ENCODE measurements at regions not wholly inside any gene's neighbourhood (a gene's known extent, or its start where the extent isn't known, plus 50 kb on each side); places are given as distances from the start of the nearest gene placed in this dataset.

DNA sequence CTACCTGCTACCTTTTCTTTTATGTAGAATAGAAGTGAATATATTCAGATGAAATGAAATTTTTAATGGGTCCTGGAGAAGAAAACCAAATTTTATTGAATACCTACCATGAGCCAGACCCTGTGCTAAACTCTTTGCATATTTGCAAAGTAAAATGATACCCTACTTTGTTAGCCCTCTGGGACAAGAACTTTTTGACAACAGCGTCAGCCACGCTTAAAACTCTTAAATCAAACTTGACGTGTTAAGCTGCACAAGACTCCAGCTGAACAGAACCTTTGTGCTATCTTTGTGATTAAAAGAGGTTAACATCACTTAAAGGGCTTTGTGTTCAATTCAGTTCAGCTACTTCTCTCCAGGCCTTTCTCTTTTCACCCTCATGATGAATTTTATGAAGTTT lies 316.5 kb downstream of the MEX3B start:
- H3K9me3 ChIP-seq (ENCODE audit: control insufficient read depth in 2 of 3, insufficient read depth in 1 of 3, low read length in 3 of 3): no peaks in the 10 kb centered on the region
- H3K4me3 ChIP-seq (ENCODE audit: low read length in 3 of 3): no peak overlapping the region
- DNase-seq: peak in 1 of 5 donors; percentile 29
- no peak for TF ChIP-seq CTCF (IDR thresholded peaks at IDR 0.05; ENCODE audit: borderline replicate concordance, extremely low read depth, insufficient read depth)
- intact Hi-C loops (cut with DNase I): no loop called here
- no peaks in the 10 kb centered on the region for H3K36me3 ChIP-seq (ENCODE audit: control insufficient read depth in 2 of 3, insufficient read depth in 3 of 3, low read length in 3 of 3)
- no peaks in the 10 kb centered on the region for H3K4me1 ChIP-seq (ENCODE audit: control insufficient read depth in 2 of 3, insufficient read depth in 2 of 3, low read depth in 1 of 3, low read length in 3 of 3)
- no peak for FAIRE-seq
- H3K27ac ChIP-seq (ENCODE audit: low read depth in 2 of 2, low read length in 2 of 2): no peak overlapping the region
- H3K27me3 ChIP-seq (ENCODE audit: control insufficient read depth, insufficient read depth, low read length): no peaks in the 10 kb centered on the region
- no peak overlapping the region for H3K9ac ChIP-seq (ENCODE audit: low read length in 3 of 3)

- FAIRE-seq: no peak
- DNase-seq: no peak
- no peaks in the 10 kb centered on the region for H3K36me3 ChIP-seq (ENCODE audit: control insufficient read depth in 2 of 3, insufficient read depth in 3 of 3, low read length in 3 of 3)
- no peak overlapping the region for H3K27ac ChIP-seq (ENCODE audit: low read depth in 2 of 2, low read length in 2 of 2)
- intact Hi-C loops (cut with DNase I): no loop called here
- H3K4me1 ChIP-seq (ENCODE audit: control insufficient read depth in 2 of 3, insufficient read depth in 2 of 3, low read depth in 1 of 3, low read length in 3 of 3): peaks cover 0 to 4% (median 0%) of the 10 kb centered on the region in 3 donors
- H3K9me3 ChIP-seq (ENCODE audit: control insufficient read depth in 2 of 3, insufficient read depth in 1 of 3, low read length in 3 of 3): no peaks in the 10 kb centered on the region
- TF ChIP-seq CTCF (IDR thresholded peaks at IDR 0.05; ENCODE audit: borderline replicate concordance, extremely low read depth, insufficient read depth): no peak
- no peak overlapping the region for H3K9ac ChIP-seq (ENCODE audit: low read length in 3 of 3)
- H3K4me3 ChIP-seq (ENCODE audit: low read length in 3 of 3): no peak overlapping the region
- no peaks in the 10 kb centered on the region for H3K27me3 ChIP-seq (ENCODE audit: control insufficient read depth, insufficient read depth, low read length)
These were observed 317.1 kb downstream of the MEX3B start for GRCh38 chr15:81728726-81729125.

DNA sequence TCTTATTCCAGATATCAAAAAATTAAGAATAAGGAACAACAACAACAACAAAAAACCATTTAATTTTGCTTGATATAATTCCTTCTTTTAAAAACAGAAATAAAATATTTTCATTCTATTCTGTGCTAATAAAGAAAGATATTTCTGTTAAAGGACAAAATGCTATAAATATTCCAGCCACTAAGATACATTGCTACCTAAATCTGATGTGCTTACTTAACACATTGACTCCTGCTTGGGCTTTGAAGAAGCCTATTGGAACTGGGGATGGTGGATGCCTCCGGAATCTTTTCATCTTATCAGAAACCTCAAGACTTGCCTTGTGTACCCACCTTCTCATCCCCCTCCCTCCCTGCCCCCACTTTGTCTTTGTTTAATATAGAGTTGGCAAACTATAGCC lies 320.2 kb downstream of the MEX3B start:
- TF ChIP-seq CTCF (IDR thresholded peaks at IDR 0.05; ENCODE audit: borderline replicate concordance, extremely low read depth, insufficient read depth): no peak
- Histone ChIP-seq H3K27me3 (ENCODE audit: control insufficient read depth, insufficient read depth, low read length) (no peaks in the 10 kb centered on the region), H3K4me3 (ENCODE audit: low read length in 3 of 3) (no peak overlapping the region), H3K27ac (ENCODE audit: low read depth in 2 of 2, low read length in 2 of 2) (no peak overlapping the region), H3K36me3 (ENCODE audit: control insufficient read depth in 2 of 3, insufficient read depth in 3 of 3, low read length in 3 of 3) (no peaks in the 10 kb centered on the region), H3K9ac (ENCODE audit: low read length in 3 of 3) (no peak overlapping the region), H3K4me1 (ENCODE audit: control insufficient read depth in 2 of 3, insufficient read depth in 2 of 3, low read depth in 1 of 3, low read length in 3 of 3) (peaks cover 0 to 4% (median 0%) of the 10 kb centered on the region in 3 donors), H3K9me3 (ENCODE audit: control insufficient read depth in 2 of 3, insufficient read depth in 1 of 3, low read length in 3 of 3) (no peaks in the 10 kb centered on the region)
- FAIRE-seq (peak; percentile 17), DNase-seq (no peak)
- intact Hi-C loops (cut with DNase I): no loop called here

DNA sequence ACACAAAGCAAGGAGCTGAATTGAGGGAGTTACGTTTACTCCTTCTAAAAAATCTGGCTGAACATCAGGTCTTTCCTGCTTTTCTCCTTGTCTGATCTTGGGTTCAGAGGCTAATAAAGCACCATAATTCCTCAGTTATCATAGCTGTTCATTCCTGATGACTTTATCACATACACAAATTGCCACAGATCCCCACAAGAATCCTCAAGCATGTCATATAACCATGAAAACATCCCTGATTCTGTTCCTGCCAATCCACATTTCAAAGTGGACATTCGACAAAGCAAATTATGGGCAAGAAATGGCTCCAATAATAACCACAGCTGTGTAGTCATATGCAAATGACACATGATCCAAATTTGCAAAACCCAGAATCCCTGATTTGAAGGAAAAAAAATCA lies 321.3 kb downstream of the MEX3B start:
- H3K36me3 ChIP-seq (ENCODE audit: control insufficient read depth in 2 of 3, insufficient read depth in 3 of 3, low read length in 3 of 3): no peaks in the 10 kb centered on the region
- peaks cover 0 to 4% (median 0%) of the 10 kb centered on the region in 3 donors for H3K4me1 ChIP-seq (ENCODE audit: control insufficient read depth in 2 of 3, insufficient read depth in 2 of 3, low read depth in 1 of 3, low read length in 3 of 3)
- no peak for TF ChIP-seq CTCF (IDR thresholded peaks at IDR 0.05; ENCODE audit: borderline replicate concordance, extremely low read depth, insufficient read depth)
- H3K4me3 ChIP-seq (ENCODE audit: low read length in 3 of 3): no peak overlapping the region
- intact Hi-C loops (cut with DNase I): no loop called here
- H3K27ac ChIP-seq (ENCODE audit: low read depth in 2 of 2, low read length in 2 of 2): no peak overlapping the region
- FAIRE-seq: no peak
- no peak overlapping the region for H3K9ac ChIP-seq (ENCODE audit: low read length in 3 of 3)
- H3K9me3 ChIP-seq (ENCODE audit: control insufficient read depth in 2 of 3, insufficient read depth in 1 of 3, low read length in 3 of 3): no peaks in the 10 kb centered on the region
- no peaks in the 10 kb centered on the region for H3K27me3 ChIP-seq (ENCODE audit: control insufficient read depth, insufficient read depth, low read length)
- no peak for DNase-seq

Measured in kidney (tissue), 13 donors.